GM23338 (cell line): ENCODE measurements at regions not wholly inside any gene's neighbourhood (a gene's known extent, or its start where the extent isn't known, plus 50 kb on each side); places are given as distances from the start of the nearest gene placed in this dataset.

Experiments used
- CREB1 ChIP-seq: fragments of 250-450 bp; sonication (Bioruptor Pico); IDR thresholded peaks from 2 replicates; pipeline ENCODE4 v1.5.0; 2020; ENCODE audit warnings: low read depth, mild to moderate bottlenecking, moderate library complexity
- CTCF ChIP-seq, 2 experiments: fragments of 200-600 bp in 1 of 2; sonication (generic) in 1 of 2; conservative IDR thresholded peaks; 2 replicates each; pipeline versions ENCODE4 v1.5.1 to v1.6.1; 2016 to 2017; ENCODE audit warnings: antibody characterized with exemption in 2 of 2, low read depth in 2 of 2, mild to moderate bottlenecking in 2 of 2, moderate library complexity in 1 of 2
- ETS1 ChIP-seq: IDR thresholded peaks from 2 replicates; pipeline ENCODE4 v1.6.1; 2016; ENCODE audit warnings: antibody characterized with exemption
- EZH2 ChIP-seq: fragments of 200-600 bp; sonication (generic); IDR thresholded peaks from one replicate; pipeline ENCODE4 v1.8.0; 2017; ENCODE audit warnings: antibody characterized with exemption, mild to moderate bottlenecking, low read depth; ENCODE audit not compliant: unreplicated experiment
- EZH2phosphoT487 ChIP-seq: fragments of 200-600 bp; sonication (generic); IDR thresholded peaks from one replicate; pipeline ENCODE4 v1.8.1; 2018; ENCODE audit warnings: antibody characterized with exemption; ENCODE audit not compliant: unreplicated experiment
- JUNB ChIP-seq: IDR thresholded peaks from one replicate; pipeline ENCODE4 v1.6.1; 2016; ENCODE audit warnings: antibody characterized with exemption; ENCODE audit not compliant: unreplicated experiment
- NANOG ChIP-seq: IDR thresholded peaks from 2 replicates; pipeline ENCODE4 v1.6.1; 2016; ENCODE audit warnings: antibody characterized with exemption, borderline replicate concordance
- POLR2AphosphoS5 ChIP-seq: IDR thresholded peaks from 2 replicates; pipeline ENCODE4 v1.6.1; 2016; ENCODE audit warnings: antibody characterized with exemption, low read depth
- REST ChIP-seq: IDR thresholded peaks from one replicate; pipeline ENCODE4 v1.6.1; 2018; ENCODE audit warnings: antibody characterized with exemption; ENCODE audit not compliant: unreplicated experiment
- ZNF114 ChIP-seq: fragments of 250-450 bp; sonication (Bioruptor Pico); IDR thresholded peaks from 2 replicates; pipeline ENCODE4 v1.5.0; 2020; ENCODE audit warnings: mild to moderate bottlenecking, moderate library complexity
- ZNF331 ChIP-seq: fragments of 250-450 bp; sonication (Bioruptor Pico); IDR thresholded peaks from 2 replicates; pipeline ENCODE4 v1.5.0; 2020; ENCODE audit warnings: low read depth, mild to moderate bottlenecking, moderate library complexity

- TF ChIP-seq POLR2AphosphoS5: no peak
- no peak for TF ChIP-seq CTCF (conservative IDR thresholded peaks at IDR 0.05; ENCODE audit: low read depth in 2 of 2)
- no peak for TF ChIP-seq EZH2
- TF ChIP-seq CREB1 (CRISPR knock-in tag): no peak
- no peak for TF ChIP-seq EZH2phosphoT487
- no peak for TF ChIP-seq ZNF114 (CRISPR knock-in tag)
- TF ChIP-seq JUNB: no peak
- TF ChIP-seq ETS1: no peak
- no peak for TF ChIP-seq REST
- TF ChIP-seq ZNF331 (CRISPR knock-in tag): no peak
- TF ChIP-seq NANOG: no peak
Measured at GRCh38 chr2:198702796-198703195, 754.9 kb downstream of the SATB2 start.
